OCI-LY7 (cell line): ENCODE measurements at regions not wholly inside any gene's neighbourhood (a gene's known extent, or its start where the extent isn't known, plus 50 kb on each side); places are given as distances from the start of the nearest gene placed in this dataset.

Experiments used
- BruUV-seq: library from RNA; stranded (reverse); fragments of 400-500 nt; replicated peaks from 2 replicates; lab custom pipeline; 2021; lab: Mats Ljungman, UMichigan
- CTCF ChIA-PET: fragments of 300-600 bp; sonication (Branson Sonifier 250); formaldehyde crosslinking; loops from one replicate; lab custom pipeline; 2022; ENCODE audit warnings: antibody characterized with exemption; ENCODE audit not compliant: unreplicated experiment; lab: Charles Lee
- POLR2A ChIA-PET: fragments of 300-600 bp; sonication (Branson Sonifier 250); formaldehyde crosslinking; loops from one replicate; lab custom pipeline; 2022; ENCODE audit warnings: antibody characterized with exemption; lab: Charles Lee
- DNase-seq: peaks from one replicate; pipeline ENCODE4 v3.0.0-alpha.2; 2015; ENCODE audit warnings: low spot score
- H2AFZ ChIP-seq: fragments of 200-600 bp; sonication (generic), shearing (Covaris generic); 2 replicates; pipeline ENCODE4 v1.6.1; 2014; ENCODE audit warnings: mild to moderate bottlenecking, antibody characterized with exemption, low read length, moderate library complexity
- H3K27ac ChIP-seq: fragments of 200-600 bp; sonication (generic); 2 replicates; pipeline ENCODE4 v1.5.1; 2014; ENCODE audit warnings: mixed run types, low read depth, mild to moderate bottlenecking, moderate library complexity, low read length, inconsistent platforms; ENCODE audit not compliant: poor library complexity, severe bottlenecking
- H3K36me3 ChIP-seq: fragments of 200-600 bp; sonication (generic); 2 replicates; pipeline ENCODE4 v1.6.1; 2014; ENCODE audit warnings: mild to moderate bottlenecking, antibody characterized with exemption, low read length, moderate library complexity, mixed read lengths; ENCODE audit not compliant: insufficient read depth
- H3K4me1 ChIP-seq: fragments of 200-600 bp; sonication (generic); 2 replicates; pipeline ENCODE4 v1.5.1; 2014; ENCODE audit warnings: mild to moderate bottlenecking, low read length; ENCODE audit not compliant: insufficient read depth, poor library complexity, severe bottlenecking
- H3K4me2 ChIP-seq: fragments of 200-600 bp; sonication (generic); 2 replicates; pipeline ENCODE4 v1.6.1; 2014; ENCODE audit warnings: mild to moderate bottlenecking, low read length
- H3K4me3 ChIP-seq: fragments of 200-600 bp; sonication (generic); 2 replicates; pipeline ENCODE4 v1.5.1; 2014; ENCODE audit warnings: mild to moderate bottlenecking, low read depth, low read length; ENCODE audit not compliant: poor library complexity, severe bottlenecking
- H3K79me2 ChIP-seq: fragments of 200-600 bp; sonication (generic); 2 replicates; pipeline ENCODE4 v1.6.1; 2016; ENCODE audit warnings: low read depth, mild to moderate bottlenecking, low read length, moderate library complexity, mixed read lengths; ENCODE audit not compliant: insufficient read depth
- H3K9me2 ChIP-seq: fragments of 200-600 bp; sonication (generic); 2 replicates; pipeline ENCODE4 v1.6.1; 2016; ENCODE audit warnings: mild to moderate bottlenecking, low read length, mixed read lengths; ENCODE audit not compliant: insufficient read depth
- H3K9me3 ChIP-seq: fragments of 200-600 bp; sonication (generic); 2 replicates; pipeline ENCODE4 v1.6.1; 2014; ENCODE audit warnings: mild to moderate bottlenecking, mixed run types, low read length, mixed read lengths
- H4K20me1 ChIP-seq: fragments of 200-600 bp; sonication (generic); 2 replicates; pipeline ENCODE4 v1.6.1; 2014; ENCODE audit warnings: mild to moderate bottlenecking, antibody characterized with exemption, low read length, moderate library complexity, mixed read lengths; ENCODE audit not compliant: insufficient read depth
- CTCF ChIP-seq: fragments of 200-600 bp; sonication (generic); conservative IDR thresholded peaks from 2 replicates; pipeline ENCODE4 v1.5.1; 2014; ENCODE audit warnings: mild to moderate bottlenecking, antibody characterized with exemption, low read length, moderate library complexity, mixed read lengths
- EZH2phosphoT487 ChIP-seq: fragments of 200-600 bp; sonication (generic); IDR thresholded peaks from 2 replicates; pipeline ENCODE4 v1.6.1; 2018; ENCODE audit warnings: low read depth, borderline replicate concordance, mild to moderate bottlenecking, mixed run types, antibody characterized with exemption, low read length, moderate library complexity, mixed read lengths
- intact Hi-C: fragments of 100-400 bp; cut with micrococcal nuclease; formaldehyde crosslinking; loops from one replicate; pipeline ENCODE4 v1.10.0; 2022; ENCODE audit not compliant: unreplicated experiment

GRCh38 chr5:116386633-116387032, 188.0 kb downstream of the SEMA6A start:
- Histone ChIP-seq H3K4me3 (no peak overlapping the region), H3K9me3 (peaks cover 5% of the 10 kb centered on the region; the same call in 1 of the 2 replicates), H3K79me2 (no peaks in the 10 kb centered on the region), H3K27ac (no peak overlapping the region), H3K4me2 (no peak overlapping the region), H3K9me2 (no peaks in the 10 kb centered on the region), H3K36me3 (no peaks in the 10 kb centered on the region), H3K4me1 (no peaks in the 10 kb centered on the region), H4K20me1 (no peaks in the 10 kb centered on the region), H2AFZ (no peak overlapping the region)
- POLR2A ChIA-PET, result no interaction called here
- CTCF ChIA-PET, result no interaction called here
- no TSS peak for BruUV-seq
- no peak for TF ChIP-seq EZH2phosphoT487
- no peak for TF ChIP-seq CTCF
- no peak for DNase-seq
- intact Hi-C loops, result no loop called here

GRCh38 chr5:116382874-116383266, 191.8 kb downstream of the SEMA6A start:
- Histone ChIP-seq H3K9me2 (no peaks in the 10 kb centered on the region), H3K9me3 (peaks cover 5% of the 10 kb centered on the region; the same call in 1 of the 2 replicates), H4K20me1 (no peaks in the 10 kb centered on the region), H3K79me2 (no peaks in the 10 kb centered on the region), H3K36me3 (no peaks in the 10 kb centered on the region), H3K27ac (no peak overlapping the region), H2AFZ (no peak overlapping the region), H3K4me3 (no peak overlapping the region), H3K4me1 (no peaks in the 10 kb centered on the region), H3K4me2 (no peak overlapping the region)
- intact Hi-C loops, result no loop called here
- CTCF ChIA-PET, result no interaction called here
- no peak for DNase-seq
- no peak for TF ChIP-seq CTCF
- TF ChIP-seq EZH2phosphoT487, result no peak
- BruUV-seq, result no TSS peak
- POLR2A ChIA-PET, result interaction anchor here (0.6 kb wide), 1 partner anchor 675 kb away, joined by 3 read pairs; no protein-coding TSS in a partner anchor

GRCh38 chr5:116382032-116382873, 192.4 kb downstream of the SEMA6A start:
- CTCF ChIA-PET, result no interaction called here
- H3K4me3 ChIP-seq, result no peak overlapping the region
- TF ChIP-seq EZH2phosphoT487, result no peak
- TF ChIP-seq CTCF, result no peak
- no peaks in the 10 kb centered on the region for H3K79me2 ChIP-seq
- no peaks in the 10 kb centered on the region for H3K9me2 ChIP-seq
- POLR2A ChIA-PET, result no interaction called here
- no peak for DNase-seq
- H4K20me1 ChIP-seq, result no peaks in the 10 kb centered on the region
- H3K4me2 ChIP-seq, result no peak overlapping the region
- intact Hi-C loops, result no loop called here
- H3K27ac ChIP-seq, result no peak overlapping the region
- H2AFZ ChIP-seq, result no peak overlapping the region
- BruUV-seq, result no TSS peak
- H3K36me3 ChIP-seq, result no peaks in the 10 kb centered on the region
- H3K4me1 ChIP-seq, result no peaks in the 10 kb centered on the region
- no peaks in the 10 kb centered on the region for H3K9me3 ChIP-seq
